Prostate gland (tissue), 2 donors: ENCODE measurements at regions not wholly inside any gene's neighbourhood (a gene's known extent, or its start where the extent isn't known, plus 50 kb on each side); places are given as distances from the start of the nearest gene placed in this dataset.

Source experiments
- POLR2A ChIP-seq: fragments of 450-650 bp; IDR thresholded peaks from one replicate; pipeline ENCODE4 v1.6.1; 2016; ENCODE audit warnings: antibody characterized with exemption, mild to moderate bottlenecking
- TF ChIP-seq, protein P1 (sequence below), 4 experiments: fragments of 200-600 bp in 2 of 4; fragments of 450-650 bp in 2 of 4; sonication (generic) in 2 of 4; IDR thresholded peaks; 1 replicate in 3 of 4; 2 replicates in 1 of 4; pipeline ENCODE4 v1.5.1; 2016 to 2019; ENCODE audit warnings: antibody characterized with exemption in 4 of 4, mild to moderate bottlenecking in 2 of 4, moderate library complexity in 2 of 4

- TF ChIP-seq, protein P1, sequence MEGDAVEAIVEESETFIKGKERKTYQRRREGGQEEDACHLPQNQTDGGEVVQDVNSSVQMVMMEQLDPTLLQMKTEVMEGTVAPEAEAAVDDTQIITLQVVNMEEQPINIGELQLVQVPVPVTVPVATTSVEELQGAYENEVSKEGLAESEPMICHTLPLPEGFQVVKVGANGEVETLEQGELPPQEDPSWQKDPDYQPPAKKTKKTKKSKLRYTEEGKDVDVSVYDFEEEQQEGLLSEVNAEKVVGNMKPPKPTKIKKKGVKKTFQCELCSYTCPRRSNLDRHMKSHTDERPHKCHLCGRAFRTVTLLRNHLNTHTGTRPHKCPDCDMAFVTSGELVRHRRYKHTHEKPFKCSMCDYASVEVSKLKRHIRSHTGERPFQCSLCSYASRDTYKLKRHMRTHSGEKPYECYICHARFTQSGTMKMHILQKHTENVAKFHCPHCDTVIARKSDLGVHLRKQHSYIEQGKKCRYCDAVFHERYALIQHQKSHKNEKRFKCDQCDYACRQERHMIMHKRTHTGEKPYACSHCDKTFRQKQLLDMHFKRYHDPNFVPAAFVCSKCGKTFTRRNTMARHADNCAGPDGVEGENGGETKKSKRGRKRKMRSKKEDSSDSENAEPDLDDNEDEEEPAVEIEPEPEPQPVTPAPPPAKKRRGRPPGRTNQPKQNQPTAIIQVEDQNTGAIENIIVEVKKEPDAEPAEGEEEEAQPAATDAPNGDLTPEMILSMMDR (IDR thresholded peaks at IDR 0.05): no peak
- no peak for TF ChIP-seq POLR2A
Measured at GRCh38 chr3:3476669-3477068, 297.2 kb upstream of the CRBN start.
